ACHN (cell line): ENCODE measurements at regions not wholly inside any gene's neighbourhood (a gene's known extent, or its start where the extent isn't known, plus 50 kb on each side); places are given as distances from the start of the nearest gene placed in this dataset.
A peak's percentile ranks its signal among the peaks of the same experiment; 100 is the strongest.
"Not testable (repeated sequence)": the region's sequence is repeated elsewhere in the genome, so short reads cannot be mapped to it uniquely, and the experiment has no call there.

Experiments
- DNase-seq: peaks from one replicate; pipeline ENCODE4 v3.0.0-alpha.2; 2015
- in situ Hi-C: cut with HindIII; loops from 2 replicates; pipeline ENCODE4 v1.10.0; 2017; ENCODE audit warnings: low sequenced_read_pairs, low pct_ligation_motif_present, low pct_unique_long_range_greater_than_20kb

DNA sequence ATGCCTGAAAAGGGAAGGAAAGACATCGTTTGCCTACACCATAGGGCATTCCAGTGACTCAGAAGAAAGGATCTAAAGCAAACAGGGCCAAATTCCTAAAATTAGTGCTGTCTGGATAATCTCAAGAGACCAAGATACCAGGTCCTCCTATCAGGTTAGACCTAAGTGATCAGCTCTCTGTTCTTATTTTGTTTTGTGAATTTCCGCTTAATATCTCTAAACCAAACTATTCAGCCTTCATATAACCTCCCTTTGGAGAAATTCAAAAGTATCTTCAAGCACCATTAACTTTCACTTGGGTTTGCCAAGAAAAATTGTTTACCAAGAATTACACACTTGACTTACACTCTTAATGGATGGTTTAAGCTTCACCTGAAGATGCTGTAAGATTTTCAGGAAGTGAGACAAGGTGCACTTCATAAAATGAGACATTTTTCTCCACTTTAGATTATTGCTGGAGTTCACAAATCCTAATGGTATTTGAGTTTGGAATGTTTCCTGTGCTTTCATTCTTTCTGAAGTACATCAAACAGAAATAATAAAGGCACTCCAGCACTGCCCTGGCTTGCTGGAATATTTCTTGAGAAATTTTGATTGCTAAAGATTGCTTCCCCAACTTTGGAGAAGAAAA lies 376.1 kb downstream of the LMO7 start:
- in situ Hi-C loops, result no loop called here
- peak; percentile 78 for DNase-seq

GRCh38 chr13:76009267-76009890 lies 373.2 kb downstream of the LMO7 start:
- in situ Hi-C loops, result no loop called here

DNA sequence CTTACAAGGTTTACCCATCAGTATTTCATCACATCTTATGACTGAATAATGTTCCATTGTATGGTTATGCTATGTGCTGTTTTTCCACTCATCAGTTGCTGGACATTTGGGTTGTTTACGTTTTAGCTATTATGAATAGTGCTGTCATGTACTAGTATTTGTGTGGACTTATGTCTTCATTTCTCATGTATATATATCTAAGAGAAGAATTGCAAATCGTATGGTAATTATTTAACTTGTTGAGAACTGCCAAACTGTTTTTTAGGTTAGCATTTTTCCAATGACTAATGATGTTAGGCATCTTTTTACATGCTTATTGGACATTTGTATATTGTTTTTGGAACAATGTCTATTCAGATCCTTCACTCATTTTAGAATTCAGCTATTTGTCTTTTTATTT lies 368.3 kb downstream of the LMO7 start:
- in situ Hi-C loops, result no loop called here
- no peak for DNase-seq

More at GRCh38 chr13:76009267-76009890, 373.2 kb downstream of the LMO7 start:
- peak; percentile 71 for DNase-seq

DNA sequence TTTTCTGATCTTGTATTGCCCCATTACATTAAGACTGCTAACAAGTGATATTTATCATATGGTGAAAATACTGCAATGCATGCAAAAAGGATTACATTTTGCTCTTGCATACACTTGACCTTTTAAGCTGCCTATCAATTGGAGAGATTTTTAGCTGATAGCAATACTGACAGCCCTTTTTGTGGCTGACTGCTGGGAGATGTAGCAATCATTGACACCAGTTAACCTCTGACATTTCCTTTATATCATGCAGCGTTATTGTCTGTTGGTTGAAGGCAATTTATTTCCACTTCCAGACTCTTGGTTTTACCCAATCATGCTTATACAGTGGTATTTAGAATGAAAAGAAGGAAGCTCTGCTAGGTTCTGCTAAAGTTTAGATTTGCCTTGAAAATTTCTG lies 364.0 kb downstream of the LMO7 start:
- no peak for DNase-seq
- in situ Hi-C loops, result no loop called here

- DNase-seq, result no peak
- in situ Hi-C loops, result no loop called here
Observed at GRCh38 chr13:75996582-75996981, 360.5 kb downstream of the LMO7 start.

GRCh38 chr13:75995966-75996365 lies 359.8 kb downstream of the LMO7 start:
- DNase-seq, result no peak
- in situ Hi-C loops, result no loop called here

- DNase-seq, result no peak
- in situ Hi-C loops, result no loop called here
Observed at GRCh38 chr13:75993823-75994222, 357.7 kb downstream of the LMO7 start.

DNA sequence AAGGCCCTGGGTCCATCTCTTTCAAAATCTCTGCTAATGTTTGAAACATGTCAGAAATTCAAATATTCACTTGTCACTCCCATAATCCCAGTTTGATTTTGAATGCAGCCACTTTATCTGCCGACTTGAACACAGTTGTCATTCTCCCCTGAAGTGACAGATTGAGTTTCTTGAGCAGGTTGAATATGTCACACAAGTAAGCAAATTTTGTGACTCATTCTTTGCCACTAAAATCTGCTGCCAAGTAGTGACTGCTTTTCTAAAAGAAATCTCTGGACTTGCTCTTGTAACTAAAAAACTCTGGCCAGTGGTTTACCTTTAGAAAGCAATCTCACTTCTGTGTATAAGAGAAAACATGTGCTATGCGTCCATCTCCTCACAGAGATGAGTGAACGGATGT lies 357.1 kb downstream of the LMO7 start:
- in situ Hi-C loops, result no loop called here
- DNase-seq, result no peak

GRCh38 chr13:75986818-75987217 lies 350.7 kb downstream of the LMO7 start:
- in situ Hi-C loops, result no loop called here
- DNase-seq, result no peak

DNA sequence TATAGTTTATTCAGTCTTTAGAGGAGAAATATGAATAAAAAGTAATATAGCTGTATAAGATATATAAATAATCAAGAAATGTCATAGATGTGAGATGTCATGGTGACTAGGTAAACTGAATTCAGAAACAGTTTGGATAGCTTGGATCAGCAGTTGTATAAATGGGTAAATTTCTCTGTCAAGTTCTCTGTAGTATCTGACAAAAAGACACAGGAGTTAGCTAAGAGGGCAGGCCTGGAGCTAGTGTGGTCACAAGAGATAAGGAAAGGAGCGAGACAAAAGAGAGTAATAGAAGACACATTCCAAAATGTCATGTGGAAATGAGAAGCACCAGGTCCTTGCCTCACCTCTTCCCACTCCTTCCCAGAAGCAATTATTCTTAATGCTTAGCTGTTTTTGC lies 349.0 kb downstream of the LMO7 start:
- DNase-seq, result no peak
- in situ Hi-C loops, result no loop called here

DNA sequence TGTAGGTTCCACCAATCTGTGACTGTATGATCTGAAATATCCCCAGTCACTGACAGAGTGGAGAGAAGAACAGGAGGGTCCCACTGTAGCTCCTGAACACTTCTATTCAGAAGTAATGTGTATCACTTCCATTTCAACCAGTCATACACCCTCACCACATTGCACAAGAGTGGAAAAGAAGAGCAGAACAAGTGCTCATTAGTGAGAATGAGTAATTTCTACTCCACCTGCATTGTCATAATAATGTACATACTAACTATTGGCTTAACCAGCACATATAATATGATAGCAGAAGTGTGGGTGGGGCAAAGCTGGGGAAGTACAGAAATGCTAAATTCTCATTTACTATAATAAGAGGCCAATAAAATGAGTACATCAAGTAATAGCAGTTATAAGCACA lies 342.7 kb downstream of the LMO7 start:
- in situ Hi-C loops, result no loop called here
- DNase-seq, result no peak

GRCh38 chr13:75968103-75968838 lies 332.1 kb downstream of the LMO7 start:
- DNase-seq, result no peak
- in situ Hi-C loops, result no loop called here

DNA sequence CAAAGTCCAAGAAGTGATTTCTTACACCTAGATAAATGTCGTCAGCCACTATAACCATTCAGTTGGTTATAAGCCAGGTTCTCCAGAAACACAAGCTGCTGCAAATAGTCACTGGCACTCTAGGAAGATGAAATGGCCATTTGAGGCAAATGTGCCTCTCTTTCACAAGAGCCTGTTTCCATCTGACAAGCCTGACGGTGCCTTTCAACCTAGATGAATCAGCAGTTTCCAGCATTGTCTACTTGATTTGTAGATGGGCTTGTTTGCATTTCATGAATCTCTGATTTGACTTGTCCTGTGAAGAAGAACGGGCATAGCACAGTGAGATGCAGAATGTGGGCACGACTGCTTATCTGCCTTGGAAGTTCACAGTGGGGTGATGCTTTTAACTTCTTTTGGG lies 327.2 kb downstream of the LMO7 start:
- in situ Hi-C loops, result no loop called here
- no peak for DNase-seq

GRCh38 chr13:75961911-75962310 lies 325.8 kb downstream of the LMO7 start:
- in situ Hi-C loops, result no loop called here
- no peak for DNase-seq

DNA sequence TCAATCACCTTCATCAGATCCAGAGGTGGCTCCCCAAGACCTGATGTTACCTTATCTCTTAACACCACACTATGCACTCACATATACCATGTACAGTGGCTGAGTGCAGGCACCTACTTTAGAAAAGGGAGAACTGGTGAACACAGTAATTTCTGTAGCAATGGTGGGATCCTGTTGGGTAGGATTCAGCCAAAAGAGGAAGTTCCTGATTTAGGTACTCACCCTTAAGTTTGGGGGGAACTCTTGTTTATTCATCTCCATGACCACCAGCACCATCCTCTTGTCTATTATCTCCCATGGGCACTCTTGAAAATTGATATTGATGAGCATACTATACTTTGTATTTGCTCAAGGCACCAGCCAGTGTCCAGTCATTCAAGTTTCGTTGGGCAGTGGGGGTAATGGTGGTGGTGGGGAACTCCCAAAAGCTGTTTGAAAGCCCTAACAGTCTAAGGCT lies 324.4 kb downstream of the LMO7 start:
- no peak for DNase-seq
- in situ Hi-C loops, result no loop called here

DNA sequence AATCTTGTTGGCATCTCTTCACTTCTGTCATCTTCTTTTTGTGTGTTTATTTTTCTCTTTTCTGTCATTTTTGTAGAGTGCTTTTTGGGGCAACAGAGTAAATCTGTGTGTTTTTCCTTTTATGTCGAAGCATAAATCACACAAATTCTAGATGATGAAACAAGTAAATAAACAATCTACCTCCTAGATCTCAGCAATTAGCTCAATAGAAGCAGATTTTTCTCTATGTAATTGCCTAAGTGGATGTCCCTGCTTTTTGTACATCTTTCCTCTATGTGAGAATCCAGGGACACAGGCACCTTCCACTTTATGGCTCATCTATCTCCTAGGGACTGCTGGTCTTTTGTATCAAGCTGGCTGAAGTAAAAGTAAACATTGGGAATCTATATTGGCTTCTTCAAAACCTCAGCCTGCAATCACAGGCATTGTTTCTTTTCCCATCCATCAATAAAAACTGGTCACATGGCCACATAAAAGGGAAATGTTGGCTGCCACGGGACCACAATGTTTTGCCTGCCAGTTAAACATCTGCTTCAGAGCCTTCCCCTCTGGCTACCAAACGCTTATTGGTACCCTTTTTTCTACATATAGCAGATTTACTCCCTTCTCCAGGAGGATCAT lies 323.8 kb downstream of the LMO7 start:
- in situ Hi-C loops, result no loop called here
- no peak for DNase-seq

GRCh38 chr13:75953589-75953988 lies 317.5 kb downstream of the LMO7 start:
- in situ Hi-C loops, DNase-seq: not testable (repeated sequence)

DNA sequence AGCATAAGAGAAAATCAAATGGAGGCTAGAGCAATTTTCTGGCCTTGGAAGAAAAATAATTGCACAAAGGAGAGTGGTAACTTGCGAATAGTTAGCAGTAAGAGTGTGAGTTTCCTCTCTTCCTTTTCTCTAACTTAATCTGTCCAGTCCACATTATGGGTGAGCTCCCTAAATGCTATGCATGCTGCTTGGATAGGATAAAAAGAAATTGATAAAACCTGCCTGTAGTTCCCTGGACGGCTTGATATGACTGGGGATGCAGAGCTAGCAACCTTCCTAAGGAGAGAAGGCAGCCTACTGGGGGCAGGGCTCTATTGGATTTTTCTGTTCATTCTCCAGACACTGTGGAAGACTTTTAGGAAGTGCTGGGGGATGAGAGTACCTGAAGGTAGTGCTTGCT lies 311.3 kb downstream of the LMO7 start:
- no peak for DNase-seq
- in situ Hi-C loops, result no loop called here

DNA sequence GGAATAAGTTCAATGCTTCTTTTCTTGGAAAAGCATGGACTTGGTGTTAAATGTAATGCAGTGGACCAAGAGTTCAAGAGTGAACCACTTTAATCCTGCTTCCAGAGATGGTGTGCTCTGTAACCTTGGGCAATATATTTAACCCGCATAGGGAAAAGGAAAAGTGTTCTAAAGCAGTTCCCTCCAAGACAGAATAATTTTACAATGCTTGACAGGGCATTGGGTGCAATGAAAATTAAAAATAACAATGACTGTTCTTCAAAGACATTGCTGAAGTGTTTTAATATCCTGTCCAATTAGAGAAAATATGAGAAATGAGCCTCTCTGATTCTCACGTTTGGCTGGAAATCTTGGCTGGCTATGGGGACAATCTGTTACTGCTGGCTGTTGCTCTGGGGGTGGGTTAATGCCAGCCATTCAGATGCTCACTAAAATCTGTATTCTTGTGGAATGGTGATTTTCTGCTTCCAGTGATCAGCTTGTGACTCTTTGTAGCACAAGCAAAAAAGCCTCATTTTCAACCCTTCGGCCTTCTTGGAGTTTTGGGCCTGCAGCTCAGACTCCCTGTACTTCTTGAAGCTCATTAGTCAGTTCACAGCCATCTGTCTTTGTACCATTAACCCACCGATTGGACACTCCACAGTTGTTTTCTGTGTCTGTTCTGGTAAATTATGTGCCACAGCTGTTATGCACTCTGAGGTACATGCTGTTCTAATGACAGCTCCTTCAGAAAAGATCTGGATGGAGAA lies 310.6 kb downstream of the LMO7 start:
- no peak for DNase-seq

More for the DNA sequence above, 310.6 kb downstream of the LMO7 start:
- in situ Hi-C loops, result no loop called here
